Memory B cell (primary cell): ENCODE measurements at regions not wholly inside any gene's neighbourhood (a gene's known extent, or its start where the extent isn't known, plus 50 kb on each side); places are given as distances from the start of the nearest gene placed in this dataset.
A peak's percentile ranks its signal among the peaks of the same experiment; 100 is the strongest.

ENCODE experiments used
- ATAC-seq: fragments of 150-1000 bp; cut with Tn5 transposase; 2 replicates; pipeline ENCODE4 v1.10.0; 2021; ENCODE audit warnings: low read depth, mild to moderate bottlenecking, moderate library complexity
- DNase-seq, 2 donors: peaks; one replicate each; pipeline ENCODE4 v3.0.0; 2022; ENCODE audit warnings: low spot score in 2 of 2
- H3K27ac Mint-ChIP-seq: one replicate; pipeline ENCODE4 v1.8.0; 2022; ENCODE audit warnings: mild to moderate bottlenecking, moderate library complexity, mixed read lengths
- H3K27me3 Mint-ChIP-seq: one replicate; pipeline ENCODE4 v1.8.0; 2022; ENCODE audit warnings: mixed read lengths
- H3K36me3 Mint-ChIP-seq: one replicate; pipeline ENCODE4 v1.8.0; 2022; ENCODE audit warnings: mild to moderate bottlenecking, mixed read lengths
- H3K4me1 Mint-ChIP-seq: one replicate; pipeline ENCODE4 v1.8.0; 2022; ENCODE audit warnings: mixed read lengths
- H3K4me3 Mint-ChIP-seq: one replicate; pipeline ENCODE4 v1.8.0; 2022; ENCODE audit warnings: mild to moderate bottlenecking, moderate library complexity, mixed read lengths
- H3K9me3 Mint-ChIP-seq: one replicate; pipeline ENCODE4 v1.8.0; 2022; ENCODE audit warnings: mixed read lengths

- DNase-seq (no peak), ATAC-seq (no peak)
- Mint-ChIP-seq H3K4me3 (no peak overlapping the region), H3K36me3 (peaks cover 34% of the 10 kb centered on the region), H3K9me3 (no peaks in the 10 kb centered on the region), H3K27ac (peak overlapping the region; percentile 65), H3K4me1 (peaks cover 18% of the 10 kb centered on the region), H3K27me3 (no peaks in the 10 kb centered on the region)
These were observed 134.9 kb upstream of the MAX start for GRCh38 chr14:65237023-65237814.

GRCh38 chr14:65237941-65238340 is 135.6 kb upstream of the MAX start:
- no peaks in the 10 kb centered on the region for H3K9me3 Mint-ChIP-seq
- H3K27ac Mint-ChIP-seq = no peak overlapping the region
- DNase-seq = no peak
- peaks cover 18% of the 10 kb centered on the region for H3K4me1 Mint-ChIP-seq
- no peaks in the 10 kb centered on the region for H3K27me3 Mint-ChIP-seq
- H3K36me3 Mint-ChIP-seq = peaks cover 34% of the 10 kb centered on the region
- no peak for ATAC-seq
- H3K4me3 Mint-ChIP-seq = no peak overlapping the region

- DNase-seq = no peak
- Mint-ChIP-seq H3K36me3 (peaks cover 31% of the 10 kb centered on the region), H3K27me3 (no peaks in the 10 kb centered on the region), H3K9me3 (no peaks in the 10 kb centered on the region), H3K4me1 (peaks cover 18% of the 10 kb centered on the region), H3K27ac (no peak overlapping the region), H3K4me3 (no peak overlapping the region)
- ATAC-seq = no peak
These were observed 136.1 kb upstream of the MAX start for GRCh38 chr14:65238456-65238855.

- no peak for DNase-seq
- H3K4me3 Mint-ChIP-seq = no peak overlapping the region
- no peak overlapping the region for H3K27ac Mint-ChIP-seq
- H3K4me1 Mint-ChIP-seq = peaks cover 13% of the 10 kb centered on the region
- ATAC-seq = no peak
- no peaks in the 10 kb centered on the region for H3K27me3 Mint-ChIP-seq
- H3K9me3 Mint-ChIP-seq = no peaks in the 10 kb centered on the region
- peaks cover 23% of the 10 kb centered on the region for H3K36me3 Mint-ChIP-seq
These were observed 137.0 kb upstream of the MAX start for GRCh38 chr14:65239143-65239937.

- peaks cover 19% of the 10 kb centered on the region for H3K36me3 Mint-ChIP-seq
- H3K9me3 Mint-ChIP-seq = no peaks in the 10 kb centered on the region
- no peak for DNase-seq
- H3K27ac Mint-ChIP-seq = no peak overlapping the region
- no peaks in the 10 kb centered on the region for H3K27me3 Mint-ChIP-seq
- no peak overlapping the region for H3K4me3 Mint-ChIP-seq
- peaks cover 13% of the 10 kb centered on the region for H3K4me1 Mint-ChIP-seq
- no peak for ATAC-seq
These were observed 137.6 kb upstream of the MAX start for GRCh38 chr14:65239938-65240296.

GRCh38 chr14:65241125-65241752 is 138.9 kb upstream of the MAX start:
- Mint-ChIP-seq H3K27me3 (no peaks in the 10 kb centered on the region), H3K36me3 (peaks cover 18% of the 10 kb centered on the region), H3K27ac (peak overlapping the region; percentile 86), H3K4me1 (peaks cover 13% of the 10 kb centered on the region), H3K4me3 (peak overlapping the region; percentile 3), H3K9me3 (no peaks in the 10 kb centered on the region)
- no peak for DNase-seq
- peak; percentile 80 for ATAC-seq

GRCh38 chr14:65242732-65243134 is 140.4 kb upstream of the MAX start:
- no peak for DNase-seq
- H3K4me3 Mint-ChIP-seq = no peak overlapping the region

GRCh38 chr14:65243766-65244442 is 141.6 kb upstream of the MAX start:
- Mint-ChIP-seq H3K27me3 (no peaks in the 10 kb centered on the region), H3K4me3 (no peak overlapping the region), H3K27ac (no peak overlapping the region), H3K36me3 (peaks cover 24% of the 10 kb centered on the region), H3K9me3 (no peaks in the 10 kb centered on the region), H3K4me1 (peaks cover 11% of the 10 kb centered on the region)
- ATAC-seq (no peak), DNase-seq (no peak)

More at GRCh38 chr14:65242732-65243134, 140.4 kb upstream of the MAX start:
- peaks cover 9% of the 10 kb centered on the region for H3K4me1 Mint-ChIP-seq
- H3K27ac Mint-ChIP-seq = no peak overlapping the region
- no peaks in the 10 kb centered on the region for H3K27me3 Mint-ChIP-seq
- peaks cover 23% of the 10 kb centered on the region for H3K36me3 Mint-ChIP-seq
- ATAC-seq = no peak
- H3K9me3 Mint-ChIP-seq = no peaks in the 10 kb centered on the region

- DNase-seq = no peak
- H3K9me3 Mint-ChIP-seq = no peaks in the 10 kb centered on the region
- H3K27ac Mint-ChIP-seq = no peak overlapping the region
- no peaks in the 10 kb centered on the region for H3K27me3 Mint-ChIP-seq
- H3K4me1 Mint-ChIP-seq = peaks cover 16% of the 10 kb centered on the region
- no peak for ATAC-seq
- no peak overlapping the region for H3K4me3 Mint-ChIP-seq
- peaks cover 32% of the 10 kb centered on the region for H3K36me3 Mint-ChIP-seq
These were observed 147.3 kb upstream of the MAX start for GRCh38 chr14:65249471-65250161.

- Mint-ChIP-seq H3K4me3 (no peak overlapping the region), H3K36me3 (peaks cover 33% of the 10 kb centered on the region), H3K27me3 (no peaks in the 10 kb centered on the region), H3K27ac (no peak overlapping the region), H3K9me3 (no peaks in the 10 kb centered on the region), H3K4me1 (peaks cover 16% of the 10 kb centered on the region)
- DNase-seq (no peak), ATAC-seq (no peak)
These were observed 147.8 kb upstream of the MAX start for GRCh38 chr14:65250162-65250495.

- Mint-ChIP-seq H3K4me1 (peaks cover 20% of the 10 kb centered on the region), H3K9me3 (no peaks in the 10 kb centered on the region), H3K36me3 (peaks cover 23% of the 10 kb centered on the region), H3K4me3 (no peak overlapping the region), H3K27ac (peak overlapping the region; percentile 26), H3K27me3 (no peaks in the 10 kb centered on the region)
- ATAC-seq = no peak
- no peak for DNase-seq
These were observed 148.9 kb upstream of the MAX start for GRCh38 chr14:65251213-65251612.

- H3K4me3 Mint-ChIP-seq = no peak overlapping the region
- H3K27me3 Mint-ChIP-seq = no peaks in the 10 kb centered on the region
- peaks cover 23% of the 10 kb centered on the region for H3K36me3 Mint-ChIP-seq
- H3K27ac Mint-ChIP-seq = peak overlapping the region; percentile 26
- peaks cover 28% of the 10 kb centered on the region for H3K4me1 Mint-ChIP-seq
- DNase-seq (no peak), ATAC-seq (no peak)
- H3K9me3 Mint-ChIP-seq = no peaks in the 10 kb centered on the region
These were observed 150.4 kb upstream of the MAX start for GRCh38 chr14:65252482-65253255.

GRCh38 chr14:65255029-65255545 is 152.8 kb upstream of the MAX start:
- ATAC-seq (no peak), DNase-seq (no peak)
- Mint-ChIP-seq H3K4me1 (peaks cover 37% of the 10 kb centered on the region), H3K4me3 (no peak overlapping the region), H3K36me3 (peaks cover 21% of the 10 kb centered on the region), H3K27ac (peak overlapping the region; percentile 65), H3K27me3 (no peaks in the 10 kb centered on the region), H3K9me3 (no peaks in the 10 kb centered on the region)
